ENCODE measurements at regions not wholly inside any gene's neighbourhood (a gene's known extent, or its start where the extent isn't known, plus 50 kb on each side); places are given as distances from the start of the nearest gene placed in this dataset.

GRCh38 chr3:30263925-30264313, 342.5 kb upstream of the TGFBR2 start:
- TF ChIP-seq CTCF (conservative IDR thresholded peaks at IDR 0.05; ENCODE audit: low read length) (peak; percentile 61), EZH2phosphoT487 (IDR thresholded peaks at IDR 0.05; ENCODE audit: borderline replicate concordance) (no peak)
